ENCODE measurements at regions not wholly inside any gene's neighbourhood (a gene's known extent, or its start where the extent isn't known, plus 50 kb on each side); places are given as distances from the start of the nearest gene placed in this dataset.
"Not testable (repeated sequence)": the region's sequence is repeated elsewhere in the genome, so short reads cannot be mapped to it uniquely, and the experiment has no call there.

GRCh38 chr18:46179306-46179705 is 75.1 kb downstream of the HAUS1 start:
- DNase-seq: no peak

- no peak for DNase-seq
Observed at GRCh38 chr18:46182633-46183358, 78.6 kb downstream of the HAUS1 start.

DNA sequence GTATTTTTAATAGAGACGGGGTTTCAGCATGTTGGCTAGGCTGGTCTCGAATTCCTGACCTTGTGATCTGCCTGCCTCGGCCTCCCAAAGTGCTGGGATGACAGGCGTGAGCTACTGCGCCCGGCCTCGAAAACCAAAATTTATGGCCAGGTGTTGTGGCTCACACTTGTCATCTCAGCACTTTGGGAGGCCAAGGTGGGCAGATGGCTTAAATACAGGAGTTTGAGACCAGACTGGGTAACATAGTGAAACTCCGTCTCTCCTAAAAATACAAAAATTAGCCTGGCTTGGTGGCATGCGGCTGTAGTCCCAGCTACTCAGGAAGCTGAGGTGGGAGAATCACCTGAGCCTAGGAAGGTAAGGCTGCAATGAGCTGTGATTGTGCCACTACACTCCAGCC is 80.1 kb downstream of the HAUS1 start:
- not testable (repeated sequence) for DNase-seq

- no peak for DNase-seq
Observed at GRCh38 chr18:46184727-46185126, 80.5 kb downstream of the HAUS1 start.

GRCh38 chr18:46190667-46191066 is 86.5 kb downstream of the HAUS1 start:
- DNase-seq: no peak

DNA sequence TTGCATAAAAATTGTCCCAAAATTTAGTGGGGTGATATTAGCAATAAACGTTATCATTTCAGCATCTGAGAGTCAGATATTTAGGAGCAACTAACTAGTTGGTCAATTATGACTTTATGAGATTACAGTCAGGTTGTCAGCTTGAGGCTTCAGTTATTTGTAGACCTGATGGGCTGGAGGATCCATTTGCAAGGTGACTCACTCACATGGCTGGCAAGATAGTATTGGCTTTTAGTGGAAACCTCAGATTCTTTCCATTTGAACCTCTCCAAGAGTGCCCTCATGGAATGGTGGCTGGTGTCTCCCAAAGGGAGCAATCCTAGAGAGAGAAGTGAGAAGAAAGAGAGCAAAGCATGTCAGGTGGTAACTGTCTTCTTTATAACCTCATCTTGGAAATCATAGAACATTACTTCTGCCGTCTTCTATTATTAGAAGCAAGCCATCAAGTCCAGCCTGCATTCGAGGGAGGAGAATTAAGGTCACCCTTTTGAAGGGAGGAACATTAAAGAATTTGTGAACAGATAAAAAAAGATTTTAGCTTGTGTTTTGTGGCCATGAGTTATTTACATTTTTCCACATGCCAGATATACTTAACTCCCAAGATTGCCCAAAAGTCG is 92.5 kb downstream of the HAUS1 start:
- no peak for DNase-seq

DNA sequence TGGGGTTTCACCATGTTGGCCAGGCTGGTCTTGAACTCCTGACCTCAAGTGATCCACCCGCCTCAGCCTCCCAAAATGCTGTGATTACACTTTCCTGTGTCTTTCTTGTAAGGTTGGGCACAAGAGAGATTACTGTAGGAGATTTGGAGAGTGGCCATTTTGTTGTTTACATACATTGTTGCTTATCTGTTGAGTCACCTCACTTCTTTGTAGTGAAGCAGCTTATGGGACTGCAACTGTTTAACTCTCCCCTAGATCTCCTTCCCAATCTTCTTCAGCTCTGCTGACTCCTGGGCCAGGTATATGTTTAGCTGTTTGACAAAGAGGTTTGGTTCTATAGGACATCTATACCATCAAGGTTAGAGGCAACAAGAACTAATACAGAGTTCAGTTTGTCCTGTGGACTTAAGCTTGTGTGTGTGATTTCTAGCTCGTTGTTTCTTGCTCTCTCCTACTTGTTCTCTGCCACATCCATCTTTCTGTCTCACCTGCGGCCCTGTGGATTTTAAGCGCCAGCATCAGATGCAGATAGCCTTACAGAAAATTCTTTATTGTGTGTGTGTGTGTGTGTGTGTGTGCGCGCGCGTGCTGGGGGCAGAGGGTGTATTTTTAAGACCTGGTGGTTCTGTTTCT is 95.4 kb downstream of the HAUS1 start:
- no peak for DNase-seq

- not testable (repeated sequence) for DNase-seq
Observed at GRCh38 chr18:46200178-46201055, 96.2 kb downstream of the HAUS1 start.

DNA sequence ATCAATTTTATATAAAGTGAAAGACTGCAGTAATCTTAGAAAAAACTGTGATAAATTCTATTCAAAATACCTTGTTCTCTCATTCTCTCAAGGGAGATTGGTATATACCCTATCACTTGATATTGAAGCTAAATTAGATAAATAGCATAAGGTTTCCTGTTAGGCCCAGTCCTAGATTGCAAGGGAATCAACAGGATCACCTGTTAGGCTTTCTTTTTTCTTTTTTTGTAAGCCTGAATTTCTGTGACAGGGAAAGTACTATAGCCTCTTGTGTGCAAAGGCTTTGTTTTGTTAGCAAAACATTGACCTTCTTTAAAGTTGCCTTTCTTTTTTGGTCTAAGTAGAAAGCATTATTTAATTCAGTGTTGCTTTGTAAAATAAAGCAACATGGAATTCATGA is 100.0 kb downstream of the HAUS1 start:
- DNase-seq: no peak

DNA sequence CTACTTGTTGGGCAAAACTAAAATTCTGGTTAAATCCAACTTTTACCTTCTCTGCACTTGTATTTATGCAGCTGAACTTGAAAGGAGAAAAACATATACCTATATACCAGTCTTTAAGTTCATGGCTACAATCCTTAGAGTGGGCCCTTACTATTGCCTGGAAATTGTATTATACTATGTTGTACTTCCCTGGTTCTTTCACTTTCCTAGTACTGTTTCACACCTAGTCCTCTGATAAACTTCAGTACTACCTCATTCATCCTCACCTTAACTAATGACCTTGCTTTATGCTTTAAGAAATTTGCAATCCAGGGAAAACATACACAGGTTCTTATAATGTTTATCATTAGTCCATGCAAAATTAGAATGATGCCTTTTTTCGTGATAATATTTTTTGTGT is 103.8 kb downstream of the HAUS1 start:
- DNase-seq: no peak

DNA sequence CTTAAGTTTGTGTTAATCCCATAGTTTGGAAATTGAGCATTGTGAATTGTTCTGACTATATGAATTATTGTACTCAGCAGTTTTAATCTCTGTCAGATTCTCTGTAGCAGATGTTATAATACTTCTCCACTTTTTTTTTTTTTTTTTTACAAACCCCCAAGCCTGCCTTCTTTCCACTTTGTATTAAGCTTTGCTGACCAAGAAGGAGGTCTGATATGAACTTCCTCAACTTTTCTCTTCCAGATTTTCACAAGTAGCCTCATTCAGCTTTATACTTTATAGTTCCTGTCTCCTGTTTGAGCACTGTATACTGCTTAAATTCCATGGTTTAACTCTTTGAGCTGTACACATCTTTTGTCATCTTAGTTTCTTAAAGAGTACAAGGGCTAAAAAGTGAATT is 105.0 kb downstream of the HAUS1 start:
- DNase-seq: no peak

GRCh38 chr18:46211816-46212215 is 107.6 kb downstream of the HAUS1 start:
- no peak for DNase-seq

- DNase-seq: no peak
Observed at GRCh38 chr18:46212398-46212797, 108.2 kb downstream of the HAUS1 start.

- DNase-seq: no peak
Observed at GRCh38 chr18:46213295-46213694, 109.1 kb downstream of the HAUS1 start.

- no peak for DNase-seq
Observed at GRCh38 chr18:46214435-46214834, 110.2 kb downstream of the HAUS1 start.

DNA sequence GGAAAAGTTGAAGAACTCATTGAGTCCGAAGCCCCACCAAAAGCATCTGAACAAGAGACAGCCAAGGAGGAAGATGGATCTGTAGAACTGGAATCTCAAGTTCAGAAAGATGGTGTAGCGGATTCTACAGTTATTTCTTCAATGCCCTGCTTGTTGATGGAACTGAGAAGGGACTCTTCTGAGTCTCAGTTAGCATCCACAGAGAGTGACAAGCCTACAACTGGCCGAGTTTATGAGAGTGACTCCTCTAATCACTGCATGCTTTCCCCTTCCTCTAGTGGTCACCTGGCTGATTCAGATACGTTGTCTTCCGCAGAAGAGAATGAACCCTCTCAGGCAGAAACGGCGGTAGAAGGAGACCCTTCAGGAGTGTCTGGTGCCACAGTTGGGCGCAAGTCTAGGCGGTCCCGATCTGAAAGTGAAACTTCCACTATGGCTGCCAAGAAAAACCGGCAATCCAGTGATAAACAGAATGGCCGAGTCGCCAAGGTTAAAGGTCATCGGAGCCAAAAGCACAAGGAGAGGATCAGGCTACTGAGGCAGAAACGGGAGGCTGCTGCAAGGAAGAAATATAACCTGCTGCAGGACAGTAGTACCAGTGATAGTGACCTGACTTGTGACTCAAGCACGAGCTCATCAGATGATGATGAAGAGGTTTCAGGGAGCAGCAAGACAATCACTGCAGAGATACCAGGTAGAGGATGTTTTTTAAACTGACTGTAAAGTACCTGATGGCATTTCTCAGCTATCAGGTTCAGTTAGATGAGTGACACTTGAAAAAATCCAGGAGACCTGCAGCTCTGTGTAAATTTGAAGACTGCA is 111.9 kb downstream of the HAUS1 start:
- DNase-seq: no peak

DNA sequence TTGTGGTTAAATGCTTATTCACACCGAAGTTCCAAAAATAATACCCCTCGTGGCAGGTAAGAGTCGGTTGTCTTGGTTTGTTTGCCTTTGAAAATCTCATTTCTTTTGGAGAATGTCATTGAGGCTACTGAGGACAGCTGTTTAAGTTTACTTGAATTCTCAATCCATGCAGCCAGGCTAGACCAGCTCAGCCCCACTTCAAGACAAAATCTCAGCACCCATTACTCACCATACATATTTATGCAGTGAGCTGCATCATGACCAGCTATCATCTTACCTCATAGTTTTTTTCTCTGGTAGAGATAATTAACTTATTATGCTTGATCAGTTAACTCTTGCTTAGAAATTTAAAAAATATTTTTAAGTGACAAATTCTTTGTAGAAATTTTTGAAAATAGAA is 115.9 kb downstream of the HAUS1 start:
- no peak for DNase-seq

- DNase-seq: no peak
Observed at GRCh38 chr18:46222093-46222492, 117.9 kb downstream of the HAUS1 start.

GRCh38 chr18:46222710-46223360 is 118.7 kb downstream of the HAUS1 start:
- DNase-seq: no peak

- no peak for DNase-seq
Observed at GRCh38 chr18:46224181-46224775, 120.1 kb downstream of the HAUS1 start.
